ENCODE measurements at regions not wholly inside any gene's neighbourhood (a gene's known extent, or its start where the extent isn't known, plus 50 kb on each side); places are given as distances from the start of the nearest gene placed in this dataset.
"Not testable (repeated sequence)": the region's sequence is repeated elsewhere in the genome, so short reads cannot be mapped to it uniquely, and the experiment has no call there.

- no peak for DNase-seq (ENCODE audit: low read depth)
Observed at GRCh38 chr4:15294202-15294601, 133.6 kb upstream of the C1QTNF7 start.

GRCh38 chr4:15294832-15295231 is 133.0 kb upstream of the C1QTNF7 start:
- no peak for DNase-seq (ENCODE audit: low read depth)

GRCh38 chr4:15295421-15296162 is 132.2 kb upstream of the C1QTNF7 start:
- no peak for DNase-seq (ENCODE audit: low read depth)

- DNase-seq (ENCODE audit: low read depth), result no peak
Observed at GRCh38 chr4:15297344-15297743, 130.5 kb upstream of the C1QTNF7 start.

- DNase-seq (ENCODE audit: low read depth), result no peak
Observed at GRCh38 chr4:15299627-15300026, 128.2 kb upstream of the C1QTNF7 start.

GRCh38 chr4:15303052-15303641 is 124.7 kb upstream of the C1QTNF7 start:
- DNase-seq (ENCODE audit: low read depth), result no peak

- DNase-seq (ENCODE audit: low read depth), result no peak
Observed at GRCh38 chr4:15314974-15315373, 112.9 kb upstream of the C1QTNF7 start.

- DNase-seq (ENCODE audit: low read depth), result no peak
Observed at GRCh38 chr4:15317246-15317645, 110.6 kb upstream of the C1QTNF7 start.

GRCh38 chr4:15318621-15319348 is 109.0 kb upstream of the C1QTNF7 start:
- DNase-seq (ENCODE audit: low read depth), result no peak

- DNase-seq (ENCODE audit: low read depth), result no peak
Observed at GRCh38 chr4:15320121-15320678, 107.6 kb upstream of the C1QTNF7 start.

GRCh38 chr4:15322006-15322405 is 105.8 kb upstream of the C1QTNF7 start:
- DNase-seq (ENCODE audit: low read depth), result no peak

- DNase-seq (ENCODE audit: low read depth), result no peak
Observed at GRCh38 chr4:15325987-15326386, 101.8 kb upstream of the C1QTNF7 start.

- DNase-seq (ENCODE audit: low read depth), result no peak
Observed at GRCh38 chr4:15327311-15328298, 100.2 kb upstream of the C1QTNF7 start.

- DNase-seq (ENCODE audit: low read depth), result no peak
Observed at GRCh38 chr4:15331930-15332329, 95.9 kb upstream of the C1QTNF7 start.

- DNase-seq (ENCODE audit: low read depth), result no peak
Observed at GRCh38 chr4:15332377-15332776, 95.5 kb upstream of the C1QTNF7 start.

- no peak for DNase-seq (ENCODE audit: low read depth)
Observed at GRCh38 chr4:15333692-15334633, 93.9 kb upstream of the C1QTNF7 start.

- DNase-seq (ENCODE audit: low read depth), result no peak
Observed at GRCh38 chr4:15336410-15337167, 91.2 kb upstream of the C1QTNF7 start.

- DNase-seq (ENCODE audit: low read depth), result not testable (repeated sequence)
Observed at GRCh38 chr4:15337168-15337657, 90.6 kb upstream of the C1QTNF7 start.

GRCh38 chr4:15339737-15340136 is 88.1 kb upstream of the C1QTNF7 start:
- no peak for DNase-seq (ENCODE audit: low read depth)

- no peak for DNase-seq (ENCODE audit: low read depth)
Observed at GRCh38 chr4:15340332-15340731, 87.5 kb upstream of the C1QTNF7 start.

Measured in activated T-cell treated with anti-CD3 and anti-CD28 coated beads for 48 hours (primary cell).